ENCODE measurements at regions not wholly inside any gene's neighbourhood (a gene's known extent, or its start where the extent isn't known, plus 50 kb on each side); places are given as distances from the start of the nearest gene placed in this dataset.

DNA sequence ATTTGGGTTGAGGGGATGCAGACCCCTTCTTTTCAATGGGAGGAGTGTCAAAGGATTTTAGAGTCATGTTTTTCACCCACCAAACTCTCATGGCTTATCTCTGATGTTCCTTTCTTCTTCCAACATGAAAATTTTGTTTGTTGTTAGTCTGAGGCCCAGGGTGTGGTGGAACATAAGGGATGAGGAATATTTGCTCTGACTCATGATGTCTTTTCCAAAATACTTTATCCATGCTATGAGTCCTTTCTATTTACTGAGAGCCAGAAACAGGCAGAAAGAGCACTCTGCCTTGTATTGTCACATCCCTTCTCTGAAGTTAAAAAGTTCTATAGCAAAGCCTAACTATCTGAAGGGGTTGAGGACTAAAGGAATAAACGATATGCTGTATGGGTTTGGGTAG lies 61.6 kb upstream of the GYPA start:
- ChIA-PET POLR2A (no interaction called here), CTCF (no interaction called here)
- DNase-seq (ENCODE audit: extremely low spot score): no peak
- TF ChIP-seq FOXA1 (IDR thresholded peaks at IDR 0.05) (no peak), L3MBTL2 (conservative IDR thresholded peaks at IDR 0.05) (no peak), FOXK2 (IDR thresholded peaks at IDR 0.05) (no peak), NFRKB (IDR thresholded peaks at IDR 0.05) (no peak), SP1 (IDR thresholded peaks at IDR 0.05) (no peak), LEF1 (IDR thresholded peaks at IDR 0.05; ENCODE audit: borderline replicate concordance) (no peak), BHLHE40 (IDR thresholded peaks at IDR 0.05; ENCODE audit: borderline replicate concordance) (no peak), HDGF (IDR thresholded peaks at IDR 0.05; ENCODE audit: borderline replicate concordance) (no peak), SUZ12 (IDR thresholded peaks at IDR 0.05) (no peak), TARDBP (IDR thresholded peaks at IDR 0.05) (no peak), ARNT (IDR thresholded peaks at IDR 0.05) (no peak), FOXM1 (IDR thresholded peaks at IDR 0.05; ENCODE audit: borderline replicate concordance) (no peak), CTBP1 (IDR thresholded peaks at IDR 0.05; ENCODE audit: borderline replicate concordance) (no peak)
- TF ChIP-seq, protein P1, sequence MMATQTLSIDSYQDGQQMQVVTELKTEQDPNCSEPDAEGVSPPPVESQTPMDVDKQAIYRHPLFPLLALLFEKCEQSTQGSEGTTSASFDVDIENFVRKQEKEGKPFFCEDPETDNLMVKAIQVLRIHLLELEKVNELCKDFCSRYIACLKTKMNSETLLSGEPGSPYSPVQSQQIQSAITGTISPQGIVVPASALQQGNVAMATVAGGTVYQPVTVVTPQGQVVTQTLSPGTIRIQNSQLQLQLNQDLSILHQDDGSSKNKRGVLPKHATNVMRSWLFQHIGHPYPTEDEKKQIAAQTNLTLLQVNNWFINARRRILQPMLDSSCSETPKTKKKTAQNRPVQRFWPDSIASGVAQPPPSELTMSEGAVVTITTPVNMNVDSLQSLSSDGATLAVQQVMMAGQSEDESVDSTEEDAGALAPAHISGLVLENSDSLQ (IDR thresholded peaks at IDR 0.05): no peak

DNA sequence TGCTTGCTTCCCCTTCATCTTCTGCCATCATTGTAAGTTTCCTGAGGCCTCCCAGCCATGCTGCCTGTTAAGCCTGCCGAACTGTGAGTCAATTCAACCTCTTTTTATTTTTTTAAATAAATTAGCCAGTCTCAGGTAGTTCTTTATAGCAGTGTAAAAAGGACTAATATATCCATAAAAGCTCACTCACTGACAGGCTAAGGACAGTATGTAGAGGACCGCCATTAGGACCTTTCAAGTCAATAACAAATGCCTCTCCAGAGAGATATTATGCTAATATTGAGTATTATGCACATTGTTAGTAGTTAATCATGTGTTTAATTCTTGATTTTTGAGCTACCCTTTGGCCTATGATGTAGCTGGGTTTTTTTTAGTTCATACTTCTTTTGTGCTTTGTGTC lies 62.6 kb upstream of the GYPA start:
- DNase-seq (ENCODE audit: extremely low spot score): no peak
- ChIA-PET CTCF (interaction anchor here (0.7 kb wide), 1 partner anchor 858 kb away, joined by 3 read pairs; no protein-coding TSS in a partner anchor), POLR2A (interaction anchor here (0.5 kb wide), 1 partner anchor 10 kb away, joined by 3 read pairs; no protein-coding TSS in a partner anchor)
- TF ChIP-seq FOXM1 (IDR thresholded peaks at IDR 0.05; ENCODE audit: borderline replicate concordance) (no peak), ZNF384 (IDR thresholded peaks at IDR 0.05) (no peak), L3MBTL2 (conservative IDR thresholded peaks at IDR 0.05) (no peak)

DNA sequence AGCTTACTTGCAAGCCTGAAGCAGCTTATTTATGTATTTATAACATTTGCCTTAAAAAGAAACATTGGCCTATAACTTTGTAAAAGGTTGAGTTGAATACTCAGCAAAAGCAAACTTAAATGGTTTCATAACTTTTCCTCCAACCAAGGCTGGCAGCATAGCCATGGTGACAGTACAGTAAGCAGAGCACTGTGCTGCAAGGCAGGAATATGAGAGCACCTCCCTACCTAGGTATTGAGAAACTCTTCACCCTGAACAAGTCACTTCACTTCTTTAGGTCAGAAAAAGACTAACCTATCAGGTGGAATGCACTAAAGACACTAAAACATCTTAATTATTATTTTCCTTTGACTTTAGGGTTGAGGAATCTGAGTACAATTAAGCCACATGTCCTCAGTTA lies 63.9 kb upstream of the GYPA start:
- POLR2A ChIA-PET: no interaction called here
- no peak for TF ChIP-seq SP1 (IDR thresholded peaks at IDR 0.05)
- no peak for TF ChIP-seq CTBP1 (IDR thresholded peaks at IDR 0.05; ENCODE audit: borderline replicate concordance)
- no peak for TF ChIP-seq BHLHE40 (IDR thresholded peaks at IDR 0.05; ENCODE audit: borderline replicate concordance)
- TF ChIP-seq ZNF384 (IDR thresholded peaks at IDR 0.05): no peak
- no peak for TF ChIP-seq ARNT (IDR thresholded peaks at IDR 0.05)
- no peak for TF ChIP-seq NFRKB (IDR thresholded peaks at IDR 0.05)
- TF ChIP-seq FOXK2 (IDR thresholded peaks at IDR 0.05): no peak
- TF ChIP-seq, protein P1 (IDR thresholded peaks at IDR 0.05): no peak
- no peak for TF ChIP-seq LEF1 (IDR thresholded peaks at IDR 0.05; ENCODE audit: borderline replicate concordance)
- no peak for TF ChIP-seq TARDBP (IDR thresholded peaks at IDR 0.05)
- TF ChIP-seq HDGF (IDR thresholded peaks at IDR 0.05; ENCODE audit: borderline replicate concordance): no peak
- TF ChIP-seq ELF4 (IDR thresholded peaks at IDR 0.05): no peak
- no peak for TF ChIP-seq FOXA1 (IDR thresholded peaks at IDR 0.05)
- no peak for TF ChIP-seq L3MBTL2 (conservative IDR thresholded peaks at IDR 0.05)
- TF ChIP-seq SUZ12 (IDR thresholded peaks at IDR 0.05): no peak
- TF ChIP-seq FOXM1 (IDR thresholded peaks at IDR 0.05; ENCODE audit: borderline replicate concordance): no peak
- CTCF ChIA-PET: interaction anchor here (0.6 kb wide), 1 partner anchor 564 kb away, joined by 3 read pairs; no protein-coding TSS in a partner anchor
- DNase-seq (ENCODE audit: extremely low spot score): no peak

DNA sequence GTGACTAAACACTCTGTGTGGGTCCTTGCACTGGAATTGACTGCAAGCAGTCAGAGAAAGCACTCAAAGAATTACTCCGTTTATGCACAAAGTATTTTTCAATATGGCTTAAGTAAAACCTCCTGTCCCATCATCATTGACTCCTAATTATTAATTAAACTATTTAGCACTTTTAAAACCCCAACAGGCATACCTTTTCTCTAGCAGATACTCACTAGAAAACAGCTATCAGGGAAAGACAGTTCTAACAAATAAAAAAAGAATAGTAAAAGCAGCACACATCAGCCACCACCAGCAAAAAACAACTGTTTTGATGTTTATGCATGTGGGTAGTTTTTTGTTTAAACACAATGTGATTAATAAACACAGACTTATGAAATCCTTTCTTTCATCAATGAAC lies 66.2 kb upstream of the GYPA start:
- POLR2A ChIA-PET: no interaction called here
- DNase-seq (ENCODE audit: extremely low spot score): no peak
- no peak for TF ChIP-seq ZNF384 (IDR thresholded peaks at IDR 0.05)
- CTCF ChIA-PET: no interaction called here

DNA sequence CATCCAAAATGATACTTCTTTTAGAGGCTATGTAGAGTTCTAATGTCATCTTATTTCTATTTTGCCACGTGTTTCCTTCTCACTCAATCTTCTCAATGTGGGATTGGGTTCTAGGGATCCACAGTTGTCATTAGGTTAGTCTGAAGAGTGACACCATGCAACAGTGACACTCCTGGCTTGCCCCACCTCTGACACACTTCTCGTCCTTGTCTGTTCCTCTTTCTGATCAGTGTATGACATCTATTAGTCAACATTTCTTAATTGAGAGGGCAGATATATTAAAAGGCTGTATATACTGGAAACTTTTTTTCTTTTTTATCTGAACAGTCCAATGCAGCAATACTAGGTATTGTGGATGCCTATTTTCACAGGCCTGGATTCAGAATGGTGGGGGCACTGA lies 67.6 kb upstream of the GYPA start:
- CTCF ChIA-PET: no interaction called here
- POLR2A ChIA-PET: no interaction called here
- TF ChIP-seq FOXA1 (IDR thresholded peaks at IDR 0.05) (no peak), CTBP1 (IDR thresholded peaks at IDR 0.05; ENCODE audit: borderline replicate concordance) (no peak), ELF4 (IDR thresholded peaks at IDR 0.05) (no peak), NFRKB (IDR thresholded peaks at IDR 0.05) (no peak), TARDBP (IDR thresholded peaks at IDR 0.05) (no peak), LEF1 (IDR thresholded peaks at IDR 0.05; ENCODE audit: borderline replicate concordance) (no peak)
- no peak for DNase-seq (ENCODE audit: extremely low spot score)

DNA sequence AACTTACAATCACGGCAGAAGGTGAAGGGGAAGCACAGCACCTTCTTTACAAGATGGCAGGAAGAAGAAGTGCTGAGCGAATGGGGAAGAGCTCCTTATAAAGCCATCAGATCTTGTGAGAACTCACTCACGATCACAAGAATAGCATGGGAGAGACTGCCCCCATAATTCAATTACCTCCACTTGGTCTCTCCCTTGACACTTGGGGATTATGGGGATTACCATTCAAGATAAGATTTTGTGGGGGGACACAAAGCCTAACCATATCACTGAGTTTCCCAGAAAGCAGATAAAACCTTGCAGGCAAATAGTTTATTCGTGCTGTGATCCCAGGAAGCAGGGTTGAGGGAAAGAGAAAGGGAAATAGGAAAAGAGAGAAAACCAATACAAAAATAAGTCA lies 69.0 kb upstream of the GYPA start:
- no peak for DNase-seq (ENCODE audit: extremely low spot score)
- CTCF ChIA-PET: no interaction called here
- TF ChIP-seq ZNF384 (IDR thresholded peaks at IDR 0.05) (no peak), TARDBP (IDR thresholded peaks at IDR 0.05) (no peak), BHLHE40 (IDR thresholded peaks at IDR 0.05; ENCODE audit: borderline replicate concordance) (no peak), ARNT (IDR thresholded peaks at IDR 0.05) (no peak), SP1 (IDR thresholded peaks at IDR 0.05) (no peak), L3MBTL2 (conservative IDR thresholded peaks at IDR 0.05) (no peak), SUZ12 (IDR thresholded peaks at IDR 0.05) (no peak), NFRKB (IDR thresholded peaks at IDR 0.05) (no peak), FOXA1 (IDR thresholded peaks at IDR 0.05) (no peak), FOXK2 (IDR thresholded peaks at IDR 0.05) (no peak), LEF1 (IDR thresholded peaks at IDR 0.05; ENCODE audit: borderline replicate concordance) (no peak)
- TF ChIP-seq, protein P1 (IDR thresholded peaks at IDR 0.05): no peak
- POLR2A ChIA-PET: no interaction called here

DNA sequence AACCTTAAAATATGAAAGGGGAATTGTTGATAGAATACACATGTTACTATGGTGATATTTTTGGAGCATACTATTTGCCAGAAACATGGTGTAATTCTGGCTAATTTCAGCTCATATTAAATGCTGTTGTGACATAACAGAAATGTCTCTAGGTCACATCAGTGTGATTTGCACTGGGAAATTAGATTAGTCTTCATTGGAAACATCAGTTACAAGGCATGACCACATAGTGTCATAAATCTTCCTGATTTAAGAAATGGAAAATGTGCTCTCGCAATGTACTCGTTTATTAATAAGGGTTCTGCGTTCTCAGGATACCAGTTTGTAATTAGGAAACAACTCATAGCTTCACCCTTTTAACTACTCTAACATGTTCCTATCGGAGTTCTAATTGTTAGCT lies 72.9 kb upstream of the GYPA start:
- TF ChIP-seq HDGF (IDR thresholded peaks at IDR 0.05; ENCODE audit: borderline replicate concordance): no peak
- no peak for TF ChIP-seq FOXM1 (IDR thresholded peaks at IDR 0.05; ENCODE audit: borderline replicate concordance)
- TF ChIP-seq, protein P1 (IDR thresholded peaks at IDR 0.05): no peak
- no peak for TF ChIP-seq ELF4 (IDR thresholded peaks at IDR 0.05)
- no peak for TF ChIP-seq FOXA1 (IDR thresholded peaks at IDR 0.05)
- TF ChIP-seq CTBP1 (IDR thresholded peaks at IDR 0.05; ENCODE audit: borderline replicate concordance): no peak
- TF ChIP-seq SUZ12 (IDR thresholded peaks at IDR 0.05): no peak
- no peak for TF ChIP-seq SP1 (IDR thresholded peaks at IDR 0.05)
- no peak for TF ChIP-seq NFRKB (IDR thresholded peaks at IDR 0.05)
- no peak for TF ChIP-seq ARNT (IDR thresholded peaks at IDR 0.05)
- TF ChIP-seq L3MBTL2 (conservative IDR thresholded peaks at IDR 0.05): no peak
- no peak for TF ChIP-seq TARDBP (IDR thresholded peaks at IDR 0.05)
- no peak for TF ChIP-seq BHLHE40 (IDR thresholded peaks at IDR 0.05; ENCODE audit: borderline replicate concordance)
- TF ChIP-seq FOXK2 (IDR thresholded peaks at IDR 0.05): no peak
- no peak for TF ChIP-seq LEF1 (IDR thresholded peaks at IDR 0.05; ENCODE audit: borderline replicate concordance)
- TF ChIP-seq ZNF384 (IDR thresholded peaks at IDR 0.05): no peak
- no peak for DNase-seq (ENCODE audit: extremely low spot score)
- ChIA-PET POLR2A (no interaction called here), CTCF (no interaction called here)

Measured in HEK293T (cell line).